Aorta (tissue), 5 donors: ENCODE measurements at regions not wholly inside any gene's neighbourhood (a gene's known extent, or its start where the extent isn't known, plus 50 kb on each side); places are given as distances from the start of the nearest gene placed in this dataset.

Source experiments
- ATAC-seq: fragments of 200-7000 bp; cut with Tn5 transposase; one replicate; pipeline ENCODE4 v1.9.1; 2022; ENCODE audit warnings: moderate library complexity; ENCODE audit not compliant: low FRiP score
- DNase-seq, 2 donors: peaks; one replicate each; pipeline ENCODE4 v3.0.0-alpha.2; 2020
- H3K27ac ChIP-seq, 2 donors: one replicate each; pipeline ENCODE4 v1.5.1; 2013; ENCODE audit warnings: low read length in 2 of 2, mild to moderate bottlenecking in 2 of 2, moderate library complexity in 2 of 2, control low read depth in 1 of 2, inconsistent platforms in 1 of 2, low read depth in 1 of 2
- H3K27me3 ChIP-seq, 2 donors: one replicate each; pipeline ENCODE4 v1.6.1; 2013; ENCODE audit warnings: control low read depth in 1 of 2, low read length in 1 of 2, mild to moderate bottlenecking in 1 of 2, moderate library complexity in 1 of 2; ENCODE audit not compliant: insufficient read depth in 2 of 2, control insufficient read depth in 1 of 2
- H3K36me3 ChIP-seq, 2 donors: one replicate each; pipeline ENCODE4 v1.6.1; 2013; ENCODE audit warnings: control low read depth in 1 of 2, low read length in 1 of 2, mild to moderate bottlenecking in 1 of 2; ENCODE audit not compliant: insufficient read depth in 2 of 2, control insufficient read depth in 1 of 2
- H3K4me1 ChIP-seq, 2 donors: one replicate each; pipeline ENCODE4 v1.6.1; 2013; ENCODE audit warnings: low read length in 2 of 2, control low read depth in 1 of 2, mild to moderate bottlenecking in 1 of 2, moderate library complexity in 1 of 2; ENCODE audit not compliant: insufficient read depth in 2 of 2, control insufficient read depth in 1 of 2
- H3K4me3 ChIP-seq, 2 donors: one replicate each; pipeline ENCODE4 v1.5.1; 2013; ENCODE audit warnings: low read length in 2 of 2, control low read depth in 1 of 2, mild to moderate bottlenecking in 1 of 2
- H3K9me3 ChIP-seq: one replicate; pipeline ENCODE4 v1.6.1; 2013; ENCODE audit warnings: mild to moderate bottlenecking, low read length; ENCODE audit not compliant: control insufficient read depth
- WGBS, 2 donors: extraction: QIAGEN DNeasy Blood & Tissue Kit; methylation state at CpG; one replicate each; pipeline ENCODE4 v1.1.7; 2013; 5-methylcytosine and 5-hydroxymethylcytosine counted together
- intact Hi-C, 2 donors: fragments of 100-400 bp; cut with DNase I; formaldehyde crosslinking; loops; one replicate each; pipeline versions ENCODE4 v1.14.2 to v1.15.0; 2022
- donor health status: healthy with polysubstance abuse.
- donor health status: Bipolar disorder and iron deficiency.
- donor health status: DM: no; HTN: no; CAD: no.
- donor health status: DM: no; HTN: no; CAD: no.
- donor health status: DM: yes; HTN: yes; CAD: no.

DNA sequence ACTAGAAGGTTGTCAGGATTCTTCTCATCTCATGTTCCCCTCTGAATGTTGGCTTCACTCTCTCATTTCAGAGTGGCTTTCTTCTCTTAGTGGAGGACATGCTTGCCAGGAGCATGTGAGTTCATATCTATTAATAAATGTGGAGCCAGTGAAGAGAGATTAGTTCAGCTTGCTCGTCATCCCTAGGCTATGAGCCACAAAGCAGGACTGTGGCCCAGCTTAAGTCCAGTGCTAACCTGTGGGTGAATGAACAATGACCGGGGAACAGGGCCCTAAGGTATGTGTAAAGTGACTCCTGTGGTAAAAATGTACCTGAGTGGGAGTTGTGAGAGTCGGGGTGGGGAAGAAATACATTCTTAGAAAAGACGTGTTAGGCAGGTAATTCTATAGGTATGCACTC lies 96.9 kb upstream of the TBL1XR1 start:
- peak; percentile 92 for ATAC-seq
- peak in 1 of 2 donors; percentile 76 for DNase-seq
- H3K9me3 ChIP-seq: no peaks in the 10 kb centered on the region
- H3K4me1 ChIP-seq: no peaks in the 10 kb centered on the region
- intact Hi-C loops: no loop called here
- H3K27ac ChIP-seq: peak overlapping the region in 1 of 2 donors; percentile 60
- no peaks in the 10 kb centered on the region for H3K36me3 ChIP-seq
- H3K27me3 ChIP-seq: no peaks in the 10 kb centered on the region
- H3K4me3 ChIP-seq: no peak overlapping the region
- WGBS, 2 donors: 9 to 14% methylated on average over 4 of the region's 4 CpGs

DNA sequence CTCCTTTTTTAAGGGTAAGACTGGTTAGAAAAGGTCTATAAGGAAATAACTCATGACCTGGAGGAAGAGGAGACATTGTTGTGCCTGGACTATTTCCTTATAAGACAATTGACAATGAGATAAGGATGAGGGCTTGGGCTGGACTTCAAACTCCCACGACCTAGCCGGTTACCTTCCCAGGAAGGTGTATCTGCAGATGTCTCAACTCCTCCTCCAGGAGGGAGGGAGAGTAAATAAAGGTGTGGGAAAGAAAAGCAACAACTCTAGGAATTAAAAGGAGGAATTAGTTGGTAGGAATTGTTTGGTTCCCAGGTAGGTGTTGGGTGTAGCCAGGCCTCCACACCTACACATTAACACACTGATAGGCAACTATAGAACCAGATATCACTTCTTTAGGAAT lies 97.8 kb upstream of the TBL1XR1 start:
- Histone ChIP-seq H3K36me3 (no peaks in the 10 kb centered on the region), H3K4me1 (peaks cover 4% of the 10 kb centered on the region in 2 donors), H3K4me3 (no peak overlapping the region), H3K9me3 (no peaks in the 10 kb centered on the region), H3K27me3 (no peaks in the 10 kb centered on the region), H3K27ac (no peak overlapping the region)
- DNase-seq: no peak
- ATAC-seq: no peak
- WGBS, 2 donors: 93 to 98% methylated on average over 2 of the region's 2 CpGs
- intact Hi-C loops: no loop called here

DNA sequence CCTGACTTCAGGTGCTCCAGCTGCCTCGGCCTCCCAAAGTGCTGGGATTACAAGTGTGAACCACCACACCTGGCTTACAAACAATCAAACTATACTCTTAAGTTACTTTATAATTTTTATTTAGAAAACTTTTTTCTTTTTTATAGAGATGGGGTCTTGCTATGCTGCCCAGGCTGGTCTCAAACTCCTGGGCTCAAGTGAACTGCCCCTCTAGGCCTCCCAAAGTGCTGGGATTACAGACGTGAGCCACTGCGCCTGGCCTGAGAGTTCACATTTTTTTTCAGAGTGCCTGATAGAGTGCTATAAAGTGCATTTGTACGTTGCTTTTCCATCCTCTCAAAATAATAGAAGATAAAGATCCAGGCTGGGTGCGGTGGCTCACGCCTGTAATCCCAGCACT lies 102.0 kb upstream of the TBL1XR1 start:
- ATAC-seq: no peak
- no peak overlapping the region for H3K4me3 ChIP-seq
- H3K36me3 ChIP-seq: no peaks in the 10 kb centered on the region
- H3K4me1 ChIP-seq: peaks cover 7 to 8% of the 10 kb centered on the region in 2 donors
- WGBS, 2 donors: 95% methylated on average over 6 of the region's 6 CpGs
- no peak overlapping the region for H3K27ac ChIP-seq
- H3K9me3 ChIP-seq: no peaks in the 10 kb centered on the region
- no peaks in the 10 kb centered on the region for H3K27me3 ChIP-seq
- no peak for DNase-seq
- intact Hi-C loops: no loop called here

DNA sequence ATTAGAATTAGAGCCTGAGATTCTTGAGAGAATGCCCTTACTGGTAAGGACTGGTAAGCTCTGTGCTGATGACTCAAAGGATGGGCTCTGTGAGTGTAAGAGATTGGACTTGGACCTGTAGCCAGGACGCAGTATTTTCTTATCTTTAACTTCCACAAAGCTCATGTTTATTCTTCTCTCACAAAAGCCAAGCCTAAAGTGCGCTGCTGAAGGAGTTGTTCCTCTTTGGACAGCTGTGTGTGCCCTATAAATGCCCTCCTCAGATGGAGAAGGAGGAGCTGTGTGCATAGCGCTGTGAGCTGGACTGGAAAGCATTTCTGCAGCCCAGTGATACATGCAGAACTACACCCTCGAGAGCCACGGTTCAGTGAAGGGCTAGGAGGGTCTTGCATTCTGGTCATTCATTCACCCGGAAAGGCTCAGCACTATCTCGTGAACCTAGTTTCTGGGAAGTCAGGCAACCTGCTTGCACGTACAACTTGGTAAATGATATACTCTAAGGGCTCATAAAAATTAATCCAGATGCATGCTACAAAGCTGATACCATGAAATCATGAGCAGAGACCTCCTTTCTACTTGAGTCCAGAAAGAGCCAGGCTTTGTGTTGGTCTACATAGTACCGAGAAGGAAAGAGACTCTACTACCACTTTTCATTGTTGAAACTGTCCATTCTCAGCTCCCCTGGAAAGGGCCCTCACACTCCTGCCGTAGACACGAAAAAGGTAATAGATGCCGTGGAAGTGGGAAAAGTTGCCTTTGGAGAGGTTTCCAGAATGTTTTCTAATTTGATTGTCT lies 103.0 kb upstream of the TBL1XR1 start:
- WGBS, 2 donors: 26 to 31% methylated on average over 12 of the region's 12 CpGs
- Histone ChIP-seq H3K27ac (peak overlapping the region; percentile 48 to 64), H3K4me1 (peaks cover 7 to 8% of the 10 kb centered on the region in 2 donors), H3K4me3 (no peak overlapping the region), H3K9me3 (no peaks in the 10 kb centered on the region), H3K36me3 (no peaks in the 10 kb centered on the region), H3K27me3 (no peaks in the 10 kb centered on the region)
- ATAC-seq: peak; percentile 85
- intact Hi-C loops: no loop called here
- DNase-seq: peak in 1 of 2 donors; percentile 63

DNA sequence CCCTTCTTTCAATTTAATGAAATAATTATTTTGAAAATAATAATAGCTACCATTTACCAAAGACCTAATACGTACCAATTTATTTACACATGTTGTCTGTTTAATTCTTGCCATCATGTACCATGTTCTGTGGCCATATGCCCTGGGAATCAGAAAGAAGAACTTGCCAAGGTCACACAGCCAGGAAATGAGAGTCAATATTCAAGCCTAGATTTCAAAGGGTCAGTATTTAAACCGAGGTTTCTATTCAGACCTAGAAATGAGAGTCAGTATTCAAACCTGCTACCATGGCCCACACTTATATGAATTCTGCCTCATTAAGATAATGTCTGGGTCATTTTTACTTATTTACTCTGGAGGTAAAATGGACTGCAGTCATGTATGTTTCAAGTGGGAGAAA lies 103.6 kb upstream of the TBL1XR1 start:
- no peak for ATAC-seq
- intact Hi-C loops: no loop called here
- Histone ChIP-seq H3K9me3 (no peaks in the 10 kb centered on the region), H3K27me3 (no peaks in the 10 kb centered on the region), H3K27ac (no peak overlapping the region), H3K4me3 (no peak overlapping the region), H3K36me3 (no peaks in the 10 kb centered on the region), H3K4me1 (peaks cover 7 to 8% of the 10 kb centered on the region in 2 donors)
- DNase-seq: no peak
- WGBS, 2 donors: 76 to 83% methylated on average over 2 of the region's 2 CpGs

DNA sequence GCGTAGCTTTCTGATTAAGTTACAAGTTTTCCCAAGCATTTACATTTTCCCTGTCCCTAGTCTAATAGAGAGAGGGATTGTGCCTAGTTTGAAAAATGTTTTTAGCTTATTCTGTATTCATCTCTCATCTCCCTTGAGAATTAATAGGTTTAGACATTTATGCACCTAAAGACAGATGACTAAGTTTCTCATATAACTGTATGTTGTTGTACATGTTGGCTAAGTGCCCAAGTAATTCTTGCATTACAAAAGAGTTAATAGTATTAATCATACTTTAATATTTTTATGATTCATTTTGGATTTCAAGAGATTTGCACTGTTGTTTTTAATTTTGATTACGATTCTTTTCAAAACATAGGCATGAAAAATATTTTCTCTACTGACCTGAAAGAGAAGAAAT lies 109.0 kb upstream of the TBL1XR1 start:
- Histone ChIP-seq H3K27ac (no peak overlapping the region), H3K9me3 (no peaks in the 10 kb centered on the region), H3K27me3 (no peaks in the 10 kb centered on the region), H3K4me3 (no peak overlapping the region), H3K4me1 (no peaks in the 10 kb centered on the region), H3K36me3 (no peaks in the 10 kb centered on the region)
- ATAC-seq (no peak), DNase-seq (no peak)
- 42 to 50% methylated on average over 2 of the region's 2 CpGs for WGBS, 2 donors
- intact Hi-C loops: no loop called here

DNA sequence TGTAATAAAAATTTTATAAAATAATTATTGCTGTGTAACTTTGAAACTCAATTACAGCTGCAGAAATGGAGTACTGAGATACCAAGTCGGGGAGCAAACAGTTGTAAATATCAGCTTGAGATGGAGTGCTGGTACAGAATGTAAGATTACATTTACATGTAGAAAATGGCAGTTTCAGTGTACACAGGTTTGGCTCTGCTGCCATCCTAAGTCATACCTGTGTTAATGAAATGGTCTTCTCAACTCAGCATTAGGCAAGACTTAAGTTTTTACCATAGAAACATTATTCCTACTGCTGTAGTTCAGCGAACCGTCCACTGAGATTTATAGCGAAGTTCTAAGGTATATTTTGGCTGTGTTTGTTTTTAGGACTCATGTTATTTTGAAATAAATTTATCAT lies 110.1 kb upstream of the TBL1XR1 start:
- DNase-seq (no peak), ATAC-seq (no peak)
- intact Hi-C loops: no loop called here
- Histone ChIP-seq H3K27ac (no peak overlapping the region), H3K4me1 (no peaks in the 10 kb centered on the region), H3K9me3 (no peaks in the 10 kb centered on the region), H3K4me3 (no peak overlapping the region), H3K27me3 (no peaks in the 10 kb centered on the region), H3K36me3 (no peaks in the 10 kb centered on the region)
- 75 to 92% methylated on average over 4 of the region's 4 CpGs for WGBS, 2 donors

DNA sequence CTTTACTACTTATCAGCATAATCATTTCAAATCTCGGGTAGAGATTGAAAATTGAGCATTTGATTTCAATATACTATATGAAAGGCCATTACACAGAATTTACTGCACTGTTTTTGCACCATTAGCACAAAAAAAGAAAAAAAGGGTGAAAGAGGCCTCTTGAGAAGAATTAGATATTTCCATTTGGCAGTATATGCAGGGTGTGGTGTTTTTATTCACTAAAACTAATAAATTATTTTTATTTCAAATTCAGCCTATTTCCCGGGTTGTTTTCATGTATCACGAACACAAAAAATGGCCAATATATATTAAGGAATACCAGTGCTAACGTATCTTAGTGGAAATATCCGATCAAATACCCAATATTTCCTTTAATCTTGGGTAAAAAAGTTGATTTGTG lies 110.5 kb upstream of the TBL1XR1 start:
- H3K9me3 ChIP-seq: no peaks in the 10 kb centered on the region
- no peaks in the 10 kb centered on the region for H3K4me1 ChIP-seq
- H3K27ac ChIP-seq: no peak overlapping the region
- no peak for DNase-seq
- H3K36me3 ChIP-seq: no peaks in the 10 kb centered on the region
- intact Hi-C loops: no loop called here
- ATAC-seq: no peak
- no peak overlapping the region for H3K4me3 ChIP-seq
- 81% methylated on average over 5 of the region's 5 CpGs for WGBS, 2 donors
- H3K27me3 ChIP-seq: no peaks in the 10 kb centered on the region

DNA sequence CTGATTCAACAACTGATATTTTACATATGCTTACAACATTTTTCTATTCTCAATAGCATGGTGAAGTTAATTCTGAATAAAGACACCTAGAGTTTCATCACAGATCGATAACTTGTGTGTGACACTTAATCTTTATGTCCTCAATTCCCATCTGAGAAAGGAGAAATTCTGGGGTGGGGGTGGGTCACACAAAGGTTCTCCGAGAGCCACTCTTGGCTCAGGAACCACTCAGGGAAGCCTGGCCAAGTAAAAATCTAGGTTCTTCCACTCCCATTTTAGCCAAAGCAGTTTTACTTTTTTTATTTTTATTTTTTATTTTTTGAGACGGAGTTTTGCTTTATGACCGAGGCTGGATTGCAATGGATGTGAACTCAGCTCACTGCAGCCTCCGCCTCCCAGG lies 111.0 kb upstream of the TBL1XR1 start:
- 45 to 51% methylated on average over 5 of the region's 5 CpGs for WGBS, 2 donors
- no peak for DNase-seq

More for the DNA sequence above, 111.0 kb upstream of the TBL1XR1 start:
- Histone ChIP-seq H3K4me3 (no peak overlapping the region), H3K9me3 (no peaks in the 10 kb centered on the region), H3K4me1 (no peaks in the 10 kb centered on the region), H3K36me3 (no peaks in the 10 kb centered on the region), H3K27ac (no peak overlapping the region), H3K27me3 (no peaks in the 10 kb centered on the region)
- intact Hi-C loops: no loop called here
- ATAC-seq: no peak
